Activated T-helper 17 cell treated with anti-CD3 and anti-CD28 coated beads, Interleukin-2, amount 50 U/mL, for 72 hours (primary cell): ENCODE measurements at regions not wholly inside any gene's neighbourhood (a gene's known extent, or its start where the extent isn't known, plus 50 kb on each side); places are given as distances from the start of the nearest gene placed in this dataset.

Experiments used
- ATAC-seq: fragments of 150-1000 bp; cut with Tn5 transposase; replicated peaks from 2 replicates; pipeline ENCODE4 v1.10.0; 2021; ENCODE audit warnings: mild to moderate bottlenecking, moderate library complexity
- H3K27ac Mint-ChIP-seq: one replicate; pipeline ENCODE4 v1.8.0; 2022; ENCODE audit warnings: mixed read lengths
- H3K27me3 Mint-ChIP-seq: one replicate; pipeline ENCODE4 v1.8.0; 2022; ENCODE audit warnings: mixed read lengths
- H3K36me3 Mint-ChIP-seq: one replicate; pipeline ENCODE4 v1.8.0; 2022; ENCODE audit warnings: low read depth, mild to moderate bottlenecking, mixed read lengths
- H3K4me1 Mint-ChIP-seq: one replicate; pipeline ENCODE4 v1.8.0; 2022; ENCODE audit warnings: mixed read lengths
- H3K4me3 Mint-ChIP-seq: one replicate; pipeline ENCODE4 v1.8.0; 2022; ENCODE audit warnings: mild to moderate bottlenecking, mixed read lengths
- H3K9me3 Mint-ChIP-seq: one replicate; pipeline ENCODE4 v1.8.0; 2022; ENCODE audit warnings: mixed read lengths

DNA sequence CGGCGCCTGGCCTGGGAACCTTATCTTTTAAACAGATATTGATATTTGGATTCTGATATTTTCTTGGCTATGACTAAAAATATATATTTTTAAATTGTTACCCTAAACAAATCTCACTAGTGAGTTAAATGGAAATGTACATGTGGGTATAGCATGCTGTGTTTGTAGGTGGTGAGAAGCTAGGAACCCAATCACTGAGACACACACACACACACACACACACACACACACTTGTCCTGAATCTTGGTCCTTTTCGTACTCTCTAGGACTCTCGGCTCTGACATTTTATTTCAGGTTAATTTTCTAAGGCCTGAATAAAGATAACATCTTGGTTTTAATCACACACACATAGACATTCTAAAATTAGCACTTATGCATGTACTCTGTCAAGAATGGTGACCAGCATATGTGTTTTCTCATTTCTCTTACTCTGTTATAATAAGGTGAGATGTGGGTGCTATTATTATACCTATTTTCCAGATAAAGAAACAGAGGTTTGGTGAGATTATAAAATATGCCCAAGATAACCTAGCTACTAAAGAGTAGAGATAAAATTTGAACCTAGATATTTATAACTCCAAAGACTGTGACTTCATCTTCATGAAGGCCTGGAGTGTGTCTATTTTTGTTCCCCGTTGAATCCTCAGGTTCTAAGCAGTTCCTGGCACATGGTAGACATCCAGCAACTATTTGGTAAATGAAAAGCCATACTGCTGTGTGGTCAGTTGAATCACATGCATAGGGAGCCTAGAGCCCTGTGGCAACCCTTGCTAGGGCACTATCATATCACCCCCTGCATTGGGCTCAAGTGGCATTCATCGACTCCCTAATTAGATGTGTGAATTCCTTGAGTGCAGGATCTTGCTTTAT is 85.0 kb upstream of the RAB3GAP2 start:
- no peak for ATAC-seq
- peaks cover 11% of the 10 kb centered on the region for H3K27me3 Mint-ChIP-seq

DNA sequence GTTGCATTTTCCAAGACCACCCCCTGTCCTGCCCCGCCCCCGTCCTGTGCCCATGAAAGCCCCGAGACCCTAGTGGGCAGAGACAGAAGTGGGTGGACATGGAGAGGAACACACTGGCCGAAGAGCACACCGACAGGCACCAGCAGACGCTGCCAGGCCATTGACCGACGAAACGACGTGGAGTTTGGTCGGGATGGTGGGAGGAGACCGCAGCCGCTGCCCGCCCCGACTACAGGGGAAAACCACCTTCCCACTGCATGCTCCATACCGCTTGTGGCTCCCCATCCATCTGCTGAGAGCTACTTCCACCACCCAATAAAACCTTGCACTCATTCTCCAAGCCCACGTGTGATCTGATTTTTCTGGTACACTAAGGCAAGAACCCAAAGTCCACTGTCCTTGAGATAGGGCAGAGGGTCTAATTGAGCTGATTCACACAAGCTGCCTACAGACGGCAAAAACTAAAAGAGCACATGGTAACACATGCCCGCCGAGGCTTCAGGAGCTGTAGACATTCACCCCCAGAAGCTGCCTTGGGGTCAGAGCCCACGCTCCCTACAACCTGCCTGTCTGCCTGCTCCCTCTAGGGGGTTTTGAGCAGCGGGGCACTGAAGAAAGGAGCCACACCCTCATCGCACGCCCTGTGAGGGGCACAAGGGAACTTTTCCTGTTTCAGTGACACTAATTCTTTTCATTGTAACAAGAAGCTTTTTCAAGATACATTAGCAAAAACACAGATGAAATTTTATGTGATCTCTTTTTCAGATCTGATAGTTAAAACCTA is 81.2 kb upstream of the RAB3GAP2 start:
- ATAC-seq: no peak
- H3K9me3 Mint-ChIP-seq: no peaks in the 10 kb centered on the region
- H3K27me3 Mint-ChIP-seq: peaks cover 12% of the 10 kb centered on the region
- no peak overlapping the region for H3K27ac Mint-ChIP-seq
- H3K4me3 Mint-ChIP-seq: no peak overlapping the region
- no peaks in the 10 kb centered on the region for H3K36me3 Mint-ChIP-seq
- no peaks in the 10 kb centered on the region for H3K4me1 Mint-ChIP-seq

More for the DNA sequence above, 85.0 kb upstream of the RAB3GAP2 start:
- no peaks in the 10 kb centered on the region for H3K36me3 Mint-ChIP-seq
- no peaks in the 10 kb centered on the region for H3K4me1 Mint-ChIP-seq
- H3K27ac Mint-ChIP-seq: no peak overlapping the region
- H3K4me3 Mint-ChIP-seq: no peak overlapping the region
- no peaks in the 10 kb centered on the region for H3K9me3 Mint-ChIP-seq

DNA sequence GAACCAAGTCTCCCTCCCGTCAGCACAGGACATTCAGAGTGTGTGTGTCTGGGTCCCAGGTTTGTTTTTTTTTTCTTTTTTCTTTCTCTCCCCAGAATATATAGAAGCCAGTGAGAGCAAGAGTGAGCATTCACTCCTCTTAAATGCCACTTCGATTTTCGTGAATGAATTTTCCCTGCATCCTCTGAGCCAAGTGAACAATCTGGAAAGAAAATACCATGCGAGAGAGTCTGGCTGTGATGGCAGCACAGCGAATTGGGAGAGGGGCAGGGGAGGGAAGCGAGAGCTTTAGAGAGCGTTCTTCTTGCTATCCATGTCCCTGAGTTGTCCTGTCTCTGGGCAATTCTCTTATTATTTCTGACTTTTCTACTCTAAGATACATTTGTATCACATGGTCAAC is 76.0 kb upstream of the RAB3GAP2 start:
- H3K27ac Mint-ChIP-seq: no peak overlapping the region
- H3K27me3 Mint-ChIP-seq: peaks cover 18% of the 10 kb centered on the region
- no peaks in the 10 kb centered on the region for H3K9me3 Mint-ChIP-seq
- no peak for ATAC-seq
- H3K4me3 Mint-ChIP-seq: no peak overlapping the region
- H3K4me1 Mint-ChIP-seq: no peaks in the 10 kb centered on the region
- no peaks in the 10 kb centered on the region for H3K36me3 Mint-ChIP-seq

DNA sequence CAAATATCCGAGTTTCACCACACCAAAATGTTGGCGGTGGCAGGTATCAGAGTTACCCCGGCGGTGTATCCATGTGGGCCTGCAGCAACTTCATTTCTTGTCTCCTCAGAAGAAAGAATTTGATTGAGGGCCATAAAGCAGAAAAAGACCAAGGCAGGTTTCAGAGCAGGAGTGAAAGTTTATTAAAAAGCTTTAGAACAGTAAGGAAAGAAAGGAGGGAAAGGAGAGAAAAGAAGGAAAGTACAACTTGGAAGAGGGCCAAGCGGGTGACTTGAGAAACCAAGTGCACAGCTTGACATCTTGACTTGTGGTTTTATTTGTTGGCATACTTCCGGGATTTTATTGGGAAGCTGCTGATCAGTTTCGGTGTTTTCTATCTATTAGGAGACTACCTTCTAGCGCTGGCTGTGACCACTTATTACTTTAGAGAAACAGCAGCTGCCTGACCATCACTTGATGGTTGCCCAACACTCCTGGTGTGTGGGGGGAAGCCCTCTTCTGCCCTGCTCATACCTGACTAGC is 75.5 kb upstream of the RAB3GAP2 start:
- Mint-ChIP-seq H3K9me3 (no peaks in the 10 kb centered on the region), H3K27ac (no peak overlapping the region), H3K36me3 (no peaks in the 10 kb centered on the region), H3K27me3 (peaks cover 16% of the 10 kb centered on the region), H3K4me3 (no peak overlapping the region), H3K4me1 (no peaks in the 10 kb centered on the region)
- no peak for ATAC-seq

DNA sequence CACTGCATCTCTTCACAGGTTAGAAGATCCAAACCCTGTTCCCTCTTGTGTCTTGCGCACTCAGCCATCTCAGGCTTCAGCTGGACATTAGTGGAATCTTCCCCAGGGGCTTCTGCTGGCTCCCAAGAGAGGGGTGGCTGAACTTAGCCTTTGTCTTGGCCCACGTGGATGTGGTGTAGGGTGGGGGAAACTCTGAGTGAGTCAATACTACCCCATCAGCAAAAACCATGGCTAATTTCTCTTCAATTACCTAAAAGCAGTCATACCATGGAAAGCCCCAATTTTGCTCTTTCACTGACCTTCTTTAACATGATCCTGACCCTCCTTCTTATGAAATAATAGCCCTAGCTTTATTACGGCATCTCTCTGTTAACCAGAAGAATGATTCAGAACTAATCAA is 72.5 kb upstream of the RAB3GAP2 start:
- ATAC-seq: no peak
- no peaks in the 10 kb centered on the region for H3K9me3 Mint-ChIP-seq
- H3K4me3 Mint-ChIP-seq: no peak overlapping the region
- H3K27me3 Mint-ChIP-seq: peaks cover 6% of the 10 kb centered on the region
- no peaks in the 10 kb centered on the region for H3K4me1 Mint-ChIP-seq
- H3K36me3 Mint-ChIP-seq: no peaks in the 10 kb centered on the region
- H3K27ac Mint-ChIP-seq: no peak overlapping the region

DNA sequence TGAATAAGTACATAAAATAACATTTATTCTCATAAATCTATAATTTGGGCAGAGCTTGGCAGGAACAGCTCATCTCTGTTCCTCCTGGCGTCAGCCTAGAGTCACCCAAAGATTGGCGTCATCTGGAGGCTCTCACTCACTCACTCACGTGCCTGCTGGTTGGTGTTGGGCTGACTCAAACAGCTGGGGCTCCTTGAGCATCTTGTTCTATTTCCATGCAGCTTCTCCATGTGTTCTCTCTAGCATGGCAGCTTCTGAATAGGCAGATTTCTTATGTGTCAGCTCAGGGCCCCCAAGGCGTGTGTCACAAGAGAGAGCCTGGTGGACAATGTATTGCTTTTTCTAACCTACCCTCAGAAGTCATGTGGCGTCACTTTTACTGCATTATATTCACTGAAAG is 70.6 kb upstream of the RAB3GAP2 start:
- no peaks in the 10 kb centered on the region for H3K36me3 Mint-ChIP-seq
- no peak overlapping the region for H3K4me3 Mint-ChIP-seq
- H3K9me3 Mint-ChIP-seq: no peaks in the 10 kb centered on the region
- ATAC-seq: no peak
- H3K27me3 Mint-ChIP-seq: peaks cover 10% of the 10 kb centered on the region
- no peaks in the 10 kb centered on the region for H3K4me1 Mint-ChIP-seq
- H3K27ac Mint-ChIP-seq: no peak overlapping the region

DNA sequence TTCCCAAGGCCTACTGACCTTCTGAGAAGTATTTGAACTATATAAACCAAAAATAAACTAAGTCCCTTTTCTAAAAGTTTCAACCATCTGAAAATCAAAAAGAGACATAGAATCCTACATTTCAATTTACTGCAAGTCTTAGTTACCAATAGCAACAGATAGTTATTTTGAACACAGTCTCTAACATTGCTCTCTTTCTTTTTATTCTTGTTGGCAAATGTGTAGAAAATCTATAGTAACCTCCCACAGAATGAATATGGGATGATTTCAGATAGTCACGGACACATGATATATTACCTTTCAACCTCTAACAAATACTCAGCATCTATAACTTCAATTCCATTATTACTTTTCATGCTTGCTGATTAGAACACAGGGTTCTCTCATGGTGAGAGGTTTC is 68.9 kb upstream of the RAB3GAP2 start:
- H3K9me3 Mint-ChIP-seq: no peaks in the 10 kb centered on the region
- H3K4me1 Mint-ChIP-seq: no peaks in the 10 kb centered on the region
- ATAC-seq: no peak
- H3K27ac Mint-ChIP-seq: no peak overlapping the region
- no peak overlapping the region for H3K4me3 Mint-ChIP-seq
- H3K27me3 Mint-ChIP-seq: peaks cover 7% of the 10 kb centered on the region
- no peaks in the 10 kb centered on the region for H3K36me3 Mint-ChIP-seq

DNA sequence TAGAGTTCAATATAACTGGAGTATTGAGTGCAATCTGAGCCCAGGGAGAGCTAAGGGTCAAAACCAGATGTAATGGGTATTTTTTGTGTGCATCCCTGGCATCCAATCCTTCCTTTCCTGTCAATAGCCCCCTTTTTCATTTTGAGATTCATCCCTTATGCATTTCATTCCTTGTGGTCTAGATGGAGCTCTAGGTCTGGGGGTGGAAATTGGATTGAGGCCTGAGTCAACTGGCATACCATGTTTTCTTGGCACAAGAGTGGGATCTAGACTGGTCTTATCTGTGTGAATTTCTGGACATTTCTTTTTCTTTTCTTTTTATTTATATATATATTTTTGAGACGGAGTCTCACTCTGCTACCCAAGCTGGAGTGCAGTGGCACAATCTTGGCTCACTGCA is 67.3 kb upstream of the RAB3GAP2 start:
- no peak for ATAC-seq
- H3K36me3 Mint-ChIP-seq: no peaks in the 10 kb centered on the region
- peaks cover 7% of the 10 kb centered on the region for H3K27me3 Mint-ChIP-seq
- H3K4me3 Mint-ChIP-seq: no peak overlapping the region
- no peaks in the 10 kb centered on the region for H3K4me1 Mint-ChIP-seq
- H3K27ac Mint-ChIP-seq: no peak overlapping the region
- H3K9me3 Mint-ChIP-seq: no peaks in the 10 kb centered on the region

DNA sequence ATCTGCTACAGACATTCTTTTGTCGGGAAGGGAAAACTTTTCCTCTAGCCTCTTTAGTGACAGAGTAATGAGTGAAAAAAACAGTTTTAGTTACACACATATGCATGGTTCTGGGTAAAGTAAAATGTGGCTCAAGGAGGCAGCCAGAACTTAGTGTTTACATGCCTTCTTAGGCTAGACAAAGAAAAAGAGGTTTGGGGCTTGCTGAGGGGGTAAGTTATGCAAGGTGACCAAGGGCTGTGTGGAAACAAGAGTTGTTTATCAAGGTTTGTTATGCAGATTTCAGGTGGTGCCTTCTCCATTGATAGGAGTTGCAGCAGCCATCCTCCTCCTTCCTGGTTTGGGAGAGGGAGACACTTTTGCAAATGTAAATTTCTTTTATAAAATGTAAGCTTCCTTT is 66.5 kb upstream of the RAB3GAP2 start:
- no peak for ATAC-seq
- Mint-ChIP-seq H3K4me3 (no peak overlapping the region), H3K9me3 (no peaks in the 10 kb centered on the region), H3K36me3 (no peaks in the 10 kb centered on the region), H3K4me1 (no peaks in the 10 kb centered on the region), H3K27ac (no peak overlapping the region), H3K27me3 (peaks cover 4% of the 10 kb centered on the region)

DNA sequence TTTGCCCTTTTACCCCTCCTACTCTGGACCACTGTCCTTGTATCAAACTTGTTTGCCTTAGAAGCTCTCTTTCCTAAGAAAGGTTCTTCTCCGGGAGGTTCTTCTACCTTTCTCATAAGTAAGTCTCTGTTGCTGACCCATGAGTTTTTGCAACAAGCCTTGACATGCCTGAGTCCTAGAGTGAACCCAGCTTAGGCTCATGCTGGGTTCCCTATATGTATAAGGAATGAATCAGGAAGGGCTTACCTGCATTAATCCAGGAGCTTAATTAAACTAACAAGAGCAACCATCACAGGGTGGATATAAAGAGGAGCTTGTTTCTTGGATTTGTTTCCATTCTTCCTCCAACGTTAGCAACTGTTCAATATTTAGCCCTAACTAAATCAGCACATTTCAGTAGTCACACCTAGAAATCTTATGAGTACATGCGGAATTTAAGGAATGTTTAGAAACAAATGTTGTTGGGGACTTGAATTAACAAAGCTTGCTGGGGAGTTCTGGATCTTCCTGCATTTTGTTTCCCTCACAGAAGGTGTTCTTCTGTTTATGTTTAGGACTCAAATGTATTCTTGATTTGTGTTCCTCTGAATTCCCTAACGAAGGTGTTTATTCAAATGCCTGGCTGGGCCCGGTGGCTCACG is 64.3 kb upstream of the RAB3GAP2 start:
- H3K27me3 Mint-ChIP-seq: peaks cover 4% of the 10 kb centered on the region
- no peak for ATAC-seq
- H3K4me3 Mint-ChIP-seq: no peak overlapping the region
- no peaks in the 10 kb centered on the region for H3K4me1 Mint-ChIP-seq
- no peak overlapping the region for H3K27ac Mint-ChIP-seq
- H3K9me3 Mint-ChIP-seq: no peaks in the 10 kb centered on the region
- H3K36me3 Mint-ChIP-seq: no peaks in the 10 kb centered on the region

DNA sequence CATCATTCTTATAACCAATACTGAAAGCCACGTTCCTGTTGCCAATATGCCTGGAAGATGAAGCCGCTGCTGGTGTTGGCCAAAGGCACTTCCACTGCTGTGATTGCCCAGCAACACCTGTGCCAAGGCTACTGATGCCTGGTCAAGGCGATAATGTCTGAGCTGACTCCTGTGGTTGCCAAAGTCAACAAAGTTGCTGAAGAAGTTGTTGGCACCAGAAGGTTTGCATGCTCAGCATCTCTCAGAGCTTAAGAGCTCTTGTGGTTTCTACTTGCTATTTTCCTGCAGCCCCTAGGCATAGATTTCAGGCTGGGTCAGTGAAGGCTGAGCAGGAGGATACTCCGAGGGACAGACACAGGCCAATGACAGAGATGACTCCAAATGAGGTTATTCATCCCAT is 63.4 kb upstream of the RAB3GAP2 start:
- Mint-ChIP-seq H3K4me1 (no peaks in the 10 kb centered on the region), H3K36me3 (no peaks in the 10 kb centered on the region), H3K27me3 (peaks cover 4% of the 10 kb centered on the region), H3K27ac (no peak overlapping the region), H3K4me3 (no peak overlapping the region), H3K9me3 (no peaks in the 10 kb centered on the region)
- ATAC-seq: no peak

DNA sequence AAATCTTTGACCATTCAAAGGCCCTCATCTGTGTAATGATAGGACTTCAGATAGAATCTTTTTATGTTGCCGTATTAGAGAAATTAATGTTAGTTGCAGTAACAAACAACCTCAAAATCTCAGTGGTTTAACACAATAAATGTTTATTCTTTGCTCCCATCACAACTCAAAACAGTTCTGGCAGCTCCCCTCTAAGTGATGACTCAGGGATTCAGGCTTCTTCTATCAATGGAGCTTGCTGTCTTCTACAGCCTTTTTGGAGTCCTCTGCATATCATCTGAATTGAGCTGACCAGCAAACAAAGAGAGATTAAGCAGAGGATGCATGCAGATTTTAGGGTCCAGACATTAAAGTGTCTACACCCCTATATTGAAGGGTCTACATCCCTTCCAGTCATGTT is 59.1 kb upstream of the RAB3GAP2 start:
- Mint-ChIP-seq H3K4me3 (no peak overlapping the region), H3K4me1 (no peaks in the 10 kb centered on the region), H3K27ac (no peak overlapping the region), H3K36me3 (no peaks in the 10 kb centered on the region), H3K27me3 (no peaks in the 10 kb centered on the region), H3K9me3 (no peaks in the 10 kb centered on the region)
- ATAC-seq: no peak

DNA sequence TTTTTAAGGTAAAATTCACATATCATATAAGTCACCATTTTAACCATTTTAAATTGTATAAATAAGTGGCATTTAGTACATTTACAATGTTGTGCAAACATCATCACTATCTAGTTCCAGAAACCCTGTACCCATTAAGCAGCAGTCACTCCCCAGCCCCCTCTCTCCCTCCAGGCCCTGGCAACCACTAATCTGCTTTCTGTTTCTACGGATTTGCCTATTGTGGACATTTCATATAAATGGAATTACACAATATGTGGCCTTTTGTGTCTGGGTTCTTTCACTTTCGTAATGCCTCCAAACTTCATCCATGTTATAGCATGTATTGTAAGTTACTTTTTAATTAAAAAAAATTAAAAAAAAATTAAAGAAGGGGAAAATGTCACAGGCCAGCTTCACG is 58.0 kb upstream of the RAB3GAP2 start:
- H3K4me3 Mint-ChIP-seq: no peak overlapping the region
- no peak for ATAC-seq
- no peaks in the 10 kb centered on the region for H3K9me3 Mint-ChIP-seq
- H3K27me3 Mint-ChIP-seq: no peaks in the 10 kb centered on the region
- no peak overlapping the region for H3K27ac Mint-ChIP-seq
- no peaks in the 10 kb centered on the region for H3K36me3 Mint-ChIP-seq
- H3K4me1 Mint-ChIP-seq: no peaks in the 10 kb centered on the region

DNA sequence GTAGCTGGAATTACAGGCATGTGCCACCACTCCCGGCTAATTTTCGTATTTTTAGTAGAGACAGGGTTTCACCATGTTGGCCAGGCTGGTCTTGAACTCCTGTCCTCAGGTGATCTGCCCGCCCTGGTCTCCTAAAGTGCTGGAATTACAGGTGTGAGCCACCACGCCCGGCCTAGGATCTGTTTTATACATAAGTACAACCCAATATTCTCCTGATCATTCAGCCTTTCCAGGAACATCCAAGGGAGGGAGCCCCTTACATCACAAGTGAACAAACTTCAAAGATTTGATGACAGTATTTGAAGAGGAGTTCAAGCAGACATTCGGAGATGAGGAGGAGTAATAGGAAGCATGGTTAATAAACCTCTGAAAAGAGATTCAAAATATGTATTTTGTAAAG is 54.9 kb upstream of the RAB3GAP2 start:
- Mint-ChIP-seq H3K4me3 (no peak overlapping the region), H3K4me1 (no peaks in the 10 kb centered on the region), H3K9me3 (no peaks in the 10 kb centered on the region), H3K27me3 (peaks cover 10% of the 10 kb centered on the region), H3K27ac (no peak overlapping the region), H3K36me3 (no peaks in the 10 kb centered on the region)
- no peak for ATAC-seq

DNA sequence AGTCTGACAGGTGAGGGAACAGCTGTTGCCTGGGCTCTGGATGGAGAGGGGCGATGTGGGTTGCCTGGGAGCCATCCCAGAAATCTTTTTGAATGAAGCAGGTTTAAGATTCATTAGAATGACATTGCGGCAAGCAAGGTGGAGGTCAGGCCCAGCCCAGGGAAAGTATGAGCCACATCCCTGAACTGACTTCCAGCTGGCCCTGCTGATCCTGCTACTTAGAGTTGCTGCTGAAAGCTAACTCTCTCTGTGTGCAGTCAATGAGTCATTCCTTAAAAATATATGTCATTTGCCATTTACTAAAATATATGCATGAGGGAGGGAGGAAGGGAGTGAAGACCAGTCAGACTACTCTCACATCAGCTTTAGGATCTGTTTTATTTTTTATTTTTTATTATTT is 54.3 kb upstream of the RAB3GAP2 start:
- H3K9me3 Mint-ChIP-seq: no peaks in the 10 kb centered on the region

More for the DNA sequence above, 54.3 kb upstream of the RAB3GAP2 start:
- no peak for ATAC-seq
- Mint-ChIP-seq H3K27me3 (peaks cover 10% of the 10 kb centered on the region), H3K4me3 (no peak overlapping the region), H3K36me3 (no peaks in the 10 kb centered on the region), H3K4me1 (no peaks in the 10 kb centered on the region), H3K27ac (no peak overlapping the region)
